SK-N-SH treated with all-trans-retinoic acid at 6 μM for 48 hours (cell line): ENCODE measurements at regions not wholly inside any gene's neighbourhood (a gene's known extent, or its start where the extent isn't known, plus 50 kb on each side); places are given as distances from the start of the nearest gene placed in this dataset.

Source experiments
- ATAC-seq: fragments of 200-7000 bp; cut with Tn5 transposase; 3 replicates; pipeline ENCODE4 v1.9.1; 2020; ENCODE audit warnings: mild to moderate bottlenecking, moderate library complexity
- ARNTL ChIP-seq: fragments of 450-650 bp; formaldehyde crosslinking; IDR thresholded peaks from 2 replicates; pipeline ENCODE4 v1.5.0; 2020; ENCODE audit warnings: low read depth, mild to moderate bottlenecking, moderate library complexity, borderline replicate concordance
- BACH2 ChIP-seq: fragments of 250-450 bp; sonication (Bioruptor Pico); IDR thresholded peaks from 2 replicates; pipeline ENCODE4 v1.9.0; 2021; ENCODE audit warnings: mild to moderate bottlenecking, borderline replicate concordance
- CREB5 ChIP-seq: fragments of 250-450 bp; sonication (Bioruptor Pico); IDR thresholded peaks from 2 replicates; pipeline ENCODE4 v1.5.1; 2020; ENCODE audit warnings: low read depth, mild to moderate bottlenecking, moderate library complexity
- CSDC2 ChIP-seq: fragments of 250-450 bp; sonication (Bioruptor Pico); IDR thresholded peaks from 2 replicates; pipeline ENCODE4 v1.5.0; 2020; ENCODE audit warnings: mild to moderate bottlenecking, moderate library complexity
- CSRNP3 ChIP-seq: fragments of 250-450 bp; sonication (Bioruptor Pico); IDR thresholded peaks from 2 replicates; pipeline ENCODE4 v1.5.1; 2021; ENCODE audit warnings: mild to moderate bottlenecking, moderate library complexity
- ESRRG ChIP-seq: fragments of 250-450 bp; sonication (Bioruptor Pico); IDR thresholded peaks from 2 replicates; pipeline ENCODE4 v1.6.1; 2021; ENCODE audit warnings: mild to moderate bottlenecking
- GLIS3 ChIP-seq: fragments of 250-450 bp; sonication (Bioruptor Pico); IDR thresholded peaks from 2 replicates; pipeline ENCODE4 v1.5.0; 2020; ENCODE audit warnings: mild to moderate bottlenecking, moderate library complexity
- ISL1 ChIP-seq: fragments of 250-450 bp; sonication (Bioruptor Pico); IDR thresholded peaks from 2 replicates; pipeline ENCODE4 v2.1.2; 2022; ENCODE audit warnings: mild to moderate bottlenecking, moderate library complexity
- POU6F1 ChIP-seq: fragments of 250-450 bp; sonication (Bioruptor Pico); IDR thresholded peaks from 2 replicates; pipeline ENCODE4 v1.8.0; 2021; ENCODE audit warnings: low read depth, mild to moderate bottlenecking, moderate library complexity, borderline replicate concordance
- PPARA ChIP-seq: fragments of 250-450 bp; sonication (Bioruptor Pico); IDR thresholded peaks from 2 replicates; pipeline ENCODE4 v1.5.0; 2020; ENCODE audit warnings: mild to moderate bottlenecking, borderline replicate concordance
- SNAI2 ChIP-seq: fragments of 250-450 bp; sonication (Bioruptor Pico); IDR thresholded peaks from 2 replicates; pipeline ENCODE4 v1.5.0; 2020; ENCODE audit warnings: mild to moderate bottlenecking, moderate library complexity
- TCF4 ChIP-seq: fragments of 250-450 bp; sonication (Bioruptor Pico); IDR thresholded peaks from 2 replicates; pipeline ENCODE4 v1.8.0; 2021; ENCODE audit warnings: mild to moderate bottlenecking, moderate library complexity, borderline replicate concordance
- TOX ChIP-seq: fragments of 250-450 bp; sonication (Bioruptor Pico); IDR thresholded peaks from 2 replicates; pipeline ENCODE4 v1.8.0; 2021; ENCODE audit warnings: mild to moderate bottlenecking, moderate library complexity, borderline replicate concordance
- TSHZ2 ChIP-seq: fragments of 250-450 bp; sonication (Bioruptor Pico); IDR thresholded peaks from 2 replicates; pipeline ENCODE4 v1.5.0; 2020; ENCODE audit warnings: mild to moderate bottlenecking, moderate library complexity
- ZC3H10 ChIP-seq: fragments of 250-450 bp; sonication (Bioruptor Pico); IDR thresholded peaks from 2 replicates; pipeline ENCODE4 v1.5.1; 2021; ENCODE audit warnings: mild to moderate bottlenecking, moderate library complexity
- ZFP3 ChIP-seq: fragments of 250-450 bp; sonication (Bioruptor Pico); IDR thresholded peaks from 2 replicates; pipeline ENCODE4 v1.5.0; 2020; ENCODE audit warnings: mild to moderate bottlenecking, moderate library complexity
- ZFP30 ChIP-seq: fragments of 450-650 bp; formaldehyde crosslinking; IDR thresholded peaks from 2 replicates; pipeline ENCODE4 v1.5.0; 2022; ENCODE audit warnings: mild to moderate bottlenecking, moderate library complexity
- ZNF565 ChIP-seq: fragments of 450-650 bp; formaldehyde crosslinking; conservative IDR thresholded peaks from 2 replicates; pipeline ENCODE4 v1.5.0; 2020; ENCODE audit warnings: low read depth, mild to moderate bottlenecking, moderate library complexity
- ZNF70 ChIP-seq: fragments of 450-650 bp; formaldehyde crosslinking; IDR thresholded peaks from 2 replicates; pipeline ENCODE4 v1.5.0; 2020; ENCODE audit warnings: mild to moderate bottlenecking, moderate library complexity
- ZNF8 ChIP-seq: fragments of 450-650 bp; formaldehyde crosslinking; IDR thresholded peaks from 2 replicates; pipeline ENCODE4 v1.5.0; 2020; ENCODE audit warnings: mild to moderate bottlenecking, moderate library complexity

- no peak for TF ChIP-seq ZNF565 (CRISPR knock-in tag)
- TF ChIP-seq ZC3H10 (CRISPR knock-in tag), result no peak
- TF ChIP-seq BACH2 (CRISPR knock-in tag), result no peak
- no peak for TF ChIP-seq GLIS3 (CRISPR knock-in tag)
- no peak for TF ChIP-seq PPARA (CRISPR knock-in tag)
- no peak for TF ChIP-seq ZFP30 (CRISPR knock-in tag)
- TF ChIP-seq TOX (CRISPR knock-in tag), result no peak
- no peak for TF ChIP-seq TCF4
- no peak for TF ChIP-seq ESRRG (CRISPR knock-in tag)
- no peak for TF ChIP-seq CREB5 (CRISPR knock-in tag)
- no peak for TF ChIP-seq POU6F1 (CRISPR knock-in tag)
- TF ChIP-seq ARNTL (CRISPR knock-in tag), result no peak
- no peak for TF ChIP-seq CSDC2 (CRISPR knock-in tag)
- no peak for TF ChIP-seq ISL1 (CRISPR knock-in tag)
- TF ChIP-seq ZNF8 (CRISPR knock-in tag), result no peak
- no peak for TF ChIP-seq ZNF70 (CRISPR knock-in tag)
- ATAC-seq, result no peak
Measured at GRCh38 chr14:84825481-84826251, 704.3 kb upstream of the FLRT2 start.

- TF ChIP-seq ZNF565 (CRISPR knock-in tag), result no peak
- ATAC-seq, result no peak
Measured at GRCh38 chr14:84826294-84826693, 703.6 kb upstream of the FLRT2 start.

- ATAC-seq, result no peak
- TF ChIP-seq SNAI2 (CRISPR knock-in tag), result no peak
- no peak for TF ChIP-seq ISL1 (CRISPR knock-in tag)
- TF ChIP-seq TCF4, result no peak
- no peak for TF ChIP-seq ESRRG (CRISPR knock-in tag)
- TF ChIP-seq POU6F1 (CRISPR knock-in tag), result no peak
- TF ChIP-seq CSDC2 (CRISPR knock-in tag), result no peak
- TF ChIP-seq, all 23 proteins: peak for 0
Measured at GRCh38 chr14:84850595-84850994, 679.3 kb upstream of the FLRT2 start.

- ATAC-seq, result no peak
- no peak for TF ChIP-seq ZNF8 (CRISPR knock-in tag)
- no peak for TF ChIP-seq SNAI2 (CRISPR knock-in tag)
- TF ChIP-seq ISL1 (CRISPR knock-in tag), result peak; percentile 74
Measured at GRCh38 chr14:84856751-84857534, 673.0 kb upstream of the FLRT2 start.

GRCh38 chr14:84857571-84857970, 672.4 kb upstream of the FLRT2 start:
- ATAC-seq, result no peak
- TF ChIP-seq ZFP30 (CRISPR knock-in tag) (no peak), ZNF8 (CRISPR knock-in tag) (no peak), ZFP3 (CRISPR knock-in tag) (no peak), ESRRG (CRISPR knock-in tag) (no peak)
- TF ChIP-seq, all 23 proteins: peak for 0

- ATAC-seq, result no peak
- TF ChIP-seq ARNTL (CRISPR knock-in tag) (no peak), ZNF565 (CRISPR knock-in tag) (no peak), CSRNP3 (no peak), ZNF8 (CRISPR knock-in tag) (no peak), TOX (CRISPR knock-in tag) (no peak), TSHZ2 (CRISPR knock-in tag) (no peak), ZNF70 (CRISPR knock-in tag) (no peak), BACH2 (CRISPR knock-in tag) (no peak)
Measured at GRCh38 chr14:84859116-84859515, 670.8 kb upstream of the FLRT2 start.
